H1 (cell line): ENCODE measurements at regions not wholly inside any gene's neighbourhood (a gene's known extent, or its start where the extent isn't known, plus 50 kb on each side); places are given as distances from the start of the nearest gene placed in this dataset.
A peak's percentile ranks its signal among the peaks of the same experiment; 100 is the strongest.

Experiments used
- CTCF ChIA-PET: fragments of 300-600 bp; sonication (Branson Sonifier 250); formaldehyde crosslinking; loops from one replicate; lab custom pipeline; 2021; ENCODE audit not compliant: partially characterized antibody; lab: Charles Lee
- POLR2A ChIA-PET: fragments of 300-600 bp; sonication (Branson Sonifier 250); formaldehyde crosslinking; loops from one replicate; lab custom pipeline; 2021; ENCODE audit warnings: inconsistent platforms; ENCODE audit not compliant: partially characterized antibody; lab: Charles Lee
- DNase-seq, 2 experiments: peaks; one replicate each; pipeline versions ENCODE4 v3.0.0 to v3.0.0-alpha.2; 2010 to 2022; ENCODE audit warnings: low spot score in 2 of 2, low read depth in 1 of 2, mixed read lengths in 1 of 2
- FAIRE-seq: peaks from 2 replicates; lab custom pipeline; 2011; peaks lifted over from hg19 to GRCh38; lab: Jason Lieb, UNC
- H2AFZ ChIP-seq: 2 replicates; pipeline ENCODE4 v1.8.1; 2012; ENCODE audit warnings: low read length, inconsistent platforms
- H2AK5ac ChIP-seq: 2 replicates; pipeline ENCODE4 v1.6.1; 2013; ENCODE audit warnings: low read depth, low read length
- H2BK120ac ChIP-seq: replicated peaks from 2 replicates; pipeline ENCODE3; 2013; ENCODE audit warnings: low read depth, low read length, inconsistent platforms
- H2BK12ac ChIP-seq: 2 replicates; pipeline ENCODE4 v1.6.1; 2013; ENCODE audit warnings: low read depth, low read length
- H2BK15ac ChIP-seq: 2 replicates; pipeline ENCODE4 v1.6.1; 2013; ENCODE audit warnings: low read length
- H2BK20ac ChIP-seq: 2 replicates; pipeline ENCODE4 v1.6.1; 2013; ENCODE audit warnings: low read length
- H2BK5ac ChIP-seq: 2 replicates; pipeline ENCODE4 v1.6.1; 2013; ENCODE audit warnings: low read depth, low read length
- H3K14ac ChIP-seq: 2 replicates; pipeline ENCODE4 v1.6.1; 2013; ENCODE audit warnings: inconsistent platforms; ENCODE audit not compliant: insufficient read length
- H3K18ac ChIP-seq: 2 replicates; pipeline ENCODE4 v1.6.1; 2013; ENCODE audit warnings: low read length; ENCODE audit errors: extremely low read depth
- H3K23ac ChIP-seq: 2 replicates; pipeline ENCODE4 v1.6.1; 2013; ENCODE audit warnings: inconsistent platforms; ENCODE audit not compliant: insufficient read length
- H3K23me2 ChIP-seq: 2 replicates; pipeline ENCODE4 v1.6.1; 2013; ENCODE audit warnings: low read depth, low read length
- H3K27ac ChIP-seq: 2 replicates; pipeline ENCODE4 v1.6.1; 2011; ENCODE audit warnings: low read depth, low read length, inconsistent platforms
- H3K27me3 ChIP-seq, 4 experiments: replicated peaks in 1 of 4; 1 replicate in 1 of 4; 2 replicates in 3 of 4; pipeline versions ENCODE4 v1.6.1 to v1.8.1; 2011 to 2013; ENCODE audit warnings: low read length in 3 of 4, mild to moderate bottlenecking in 3 of 4, inconsistent platforms in 2 of 4, mixed read lengths in 2 of 4, moderate library complexity in 1 of 4; ENCODE audit not compliant: control insufficient read depth in 3 of 4, insufficient read depth in 3 of 4; ENCODE audit errors: extremely low read depth in 1 of 4
- H3K36me3 ChIP-seq, 4 experiments: 2 replicates each; pipeline versions ENCODE4 v1.6.1 to v1.8.1; 2011 to 2013; ENCODE audit warnings: mild to moderate bottlenecking in 4 of 4, low read length in 3 of 4, moderate library complexity in 2 of 4, control low read depth in 1 of 4, inconsistent platforms in 1 of 4; ENCODE audit not compliant: insufficient read depth in 4 of 4, control insufficient read depth in 2 of 4
- H3K4ac ChIP-seq: replicated peaks from 2 replicates; pipeline ENCODE3; 2013; ENCODE audit warnings: low read length, low read depth, mixed read lengths, inconsistent platforms; ENCODE audit not compliant: insufficient read length
- H3K4me1 ChIP-seq, 4 experiments: replicated peaks in 1 of 4; 1 replicate in 1 of 4; 2 replicates in 3 of 4; pipeline versions ENCODE4 v1.6.1 to v1.8.1; 2011 to 2013; ENCODE audit warnings: low read length in 3 of 4, inconsistent platforms in 2 of 4, mixed read lengths in 1 of 4; ENCODE audit not compliant: insufficient read depth in 4 of 4, control insufficient read depth in 3 of 4
- H3K4me2 ChIP-seq, 2 experiments: 2 replicates each; pipeline versions ENCODE4 v1.6.1 to v1.8.1; 2011 to 2013; ENCODE audit warnings: low read depth in 2 of 2, low read length in 2 of 2, control low read depth in 1 of 2, inconsistent platforms in 1 of 2, mild to moderate bottlenecking in 1 of 2; ENCODE audit not compliant: insufficient read depth in 1 of 2
- H3K4me3 ChIP-seq, 4 experiments: fragments of 200-600, 300-600 bp in 1 of 4; sonication (generic), shearing (Covaris generic), sonication (Bioruptor Twin) in 1 of 4; 2 replicates each; pipeline versions ENCODE4 v1.5.1 to v1.8.1; 2011 to 2016; ENCODE audit warnings: low read length in 4 of 4, low read depth in 3 of 4, control low read depth in 2 of 4, inconsistent platforms in 2 of 4, mild to moderate bottlenecking in 2 of 4, mixed read lengths in 1 of 4, moderate library complexity in 1 of 4; ENCODE audit not compliant: insufficient read depth in 2 of 4; ENCODE audit errors: extremely low read depth in 1 of 4
- H3K56ac ChIP-seq: replicated peaks from 2 replicates; pipeline ENCODE3; 2013; ENCODE audit warnings: low read depth, mild to moderate bottlenecking, mixed read lengths, low read length, inconsistent platforms; ENCODE audit not compliant: insufficient read length
- H3K79me1 ChIP-seq: 2 replicates; pipeline ENCODE4 v1.6.1; 2013; ENCODE audit warnings: low read depth, low read length, control low read depth
- H3K79me2 ChIP-seq, 2 experiments: 2 replicates each; pipeline versions ENCODE4 v1.6.1 to v1.8.1; 2012 to 2013; ENCODE audit warnings: low read length in 2 of 2, mild to moderate bottlenecking in 2 of 2, inconsistent platforms in 1 of 2; ENCODE audit not compliant: insufficient read depth in 2 of 2, control insufficient read depth in 1 of 2
- H3K9ac ChIP-seq, 4 experiments: replicated peaks in 1 of 4; 1 replicate in 1 of 4; 2 replicates in 3 of 4; pipeline versions ENCODE4 v1.6.1 to v1.8.1; 2011 to 2013; ENCODE audit warnings: low read depth in 3 of 4, low read length in 3 of 4, control low read depth in 2 of 4, mild to moderate bottlenecking in 2 of 4, moderate library complexity in 2 of 4, inconsistent platforms in 1 of 4; ENCODE audit errors: extremely low read depth in 1 of 4
- H3K9me3 ChIP-seq, 2 experiments: 2 replicates each; pipeline versions ENCODE4 v1.6.1 to v1.8.1; 2012 to 2013; ENCODE audit warnings: mild to moderate bottlenecking in 2 of 2, moderate library complexity in 2 of 2, control low read depth in 1 of 2, inconsistent platforms in 1 of 2, low read depth in 1 of 2, low read length in 1 of 2, mixed read lengths in 1 of 2; ENCODE audit not compliant: insufficient read depth in 2 of 2
- H4K20me1 ChIP-seq, 2 experiments: replicated peaks in 1 of 2; 2 replicates each; pipeline versions ENCODE3 to v1.8.1; 2011 to 2013; ENCODE audit warnings: inconsistent platforms in 2 of 2, low read length in 2 of 2, mild to moderate bottlenecking in 1 of 2; ENCODE audit not compliant: insufficient read depth in 2 of 2, control insufficient read depth in 1 of 2
- H4K5ac ChIP-seq: 2 replicates; pipeline ENCODE4 v1.6.1; 2013; ENCODE audit warnings: low read length, low read depth, mixed read lengths, inconsistent platforms; ENCODE audit not compliant: insufficient read length
- H4K8ac ChIP-seq: 2 replicates; pipeline ENCODE4 v1.8.0; 2013; ENCODE audit warnings: mild to moderate bottlenecking, moderate library complexity, low read length, inconsistent platforms; ENCODE audit not compliant: insufficient read depth; ENCODE audit errors: extremely low read depth
- H4K91ac ChIP-seq: replicated peaks from 2 replicates; pipeline ENCODE3; 2013; ENCODE audit warnings: low read length, mixed read lengths, inconsistent platforms; ENCODE audit not compliant: insufficient read length
- ATF3 ChIP-seq: IDR thresholded peaks from 2 replicates; pipeline ENCODE4 v1.6.1; 2011; ENCODE audit warnings: low read depth, mild to moderate bottlenecking, low read length; ENCODE audit not compliant: insufficient read depth
- CEBPB ChIP-seq: IDR thresholded peaks from 2 replicates; pipeline ENCODE4 v1.6.1; 2012; ENCODE audit warnings: low read depth, low read length
- CTBP2 ChIP-seq: IDR thresholded peaks from 2 replicates; pipeline ENCODE4 v1.7.0; 2011; ENCODE audit warnings: borderline replicate concordance, mild to moderate bottlenecking, moderate library complexity, mixed read lengths, low read length; ENCODE audit not compliant: insufficient read depth, insufficient read length
- EP300 ChIP-seq, 2 experiments: IDR thresholded peaks; 1 replicate in 1 of 2; 2 replicates in 1 of 2; pipeline ENCODE4 v1.6.1; 2011 to 2012; ENCODE audit warnings: low read depth in 2 of 2, low read length in 2 of 2, mild to moderate bottlenecking in 2 of 2, borderline replicate concordance in 1 of 2, inconsistent platforms in 1 of 2, moderate library complexity in 1 of 2
- EZH2 ChIP-seq: fragments of 200-600 bp; sonication (generic); IDR thresholded peaks from 2 replicates; pipeline ENCODE4 v1.7.1; 2012; ENCODE audit warnings: low read depth, mild to moderate bottlenecking, moderate library complexity, low read length, inconsistent platforms; ENCODE audit not compliant: severe bottlenecking
- HDAC6 ChIP-seq: IDR thresholded peaks from one replicate; pipeline ENCODE4 v1.7.1; 2012; ENCODE audit warnings: low read depth, mild to moderate bottlenecking, inconsistent platforms, low read length, moderate library complexity
- KDM5A ChIP-seq: fragments of 200-600 bp; IDR thresholded peaks from 2 replicates; pipeline ENCODE4 v1.7.1; 2012; ENCODE audit warnings: mild to moderate bottlenecking, low read length, inconsistent platforms, mixed read lengths
- MAFK ChIP-seq: IDR thresholded peaks from 2 replicates; pipeline ENCODE4 v1.6.1; 2012; ENCODE audit warnings: low read depth, mild to moderate bottlenecking, improper control_type of control experiment, low read length
- PHF8 ChIP-seq: fragments of 200-600 bp; sonication (generic); conservative IDR thresholded peaks from 2 replicates; pipeline ENCODE4 v1.7.1; 2012; ENCODE audit warnings: low read depth, mild to moderate bottlenecking, inconsistent platforms, low read length, moderate library complexity
- RBBP5 ChIP-seq: IDR thresholded peaks from 2 replicates; pipeline ENCODE4 v1.7.1; 2012; ENCODE audit warnings: low read depth, mild to moderate bottlenecking, inconsistent platforms, low read length, moderate library complexity, borderline replicate concordance
- SIRT6 ChIP-seq: IDR thresholded peaks from one replicate; pipeline ENCODE4 v1.7.1; 2012; ENCODE audit warnings: low read length, inconsistent platforms
- SUZ12 ChIP-seq: fragments of 200-600 bp; sonication (generic); IDR thresholded peaks from 2 replicates; pipeline ENCODE4 v1.6.1; 2012; ENCODE audit warnings: mild to moderate bottlenecking, inconsistent platforms, low read length, moderate library complexity, mixed read lengths
- YY1 ChIP-seq: IDR thresholded peaks from 2 replicates; pipeline ENCODE4 v1.6.1; 2011; ENCODE audit warnings: low read depth, mild to moderate bottlenecking, low read length
- WGBS, 2 experiments: shearing (Covaris generic) in 1 of 2; methylation state at CpG; one replicate each; pipeline versions ENCODE4 v1.1.6 to v1.1.7; 2013 to 2015; ENCODE audit warnings: low lambda C conversion rate in 2 of 2, mixed read lengths in 2 of 2, inconsistent platforms in 1 of 2, low coverage in 1 of 2, missing lambda C conversion rate in 1 of 2; ENCODE audit not compliant: insufficient replicate concordance in 2 of 2, insufficient coverage in 1 of 2, insufficient read length in 1 of 2; ENCODE audit errors: extremely low coverage in 1 of 2, missing lambda C conversion rate in 1 of 2; 5-methylcytosine and 5-hydroxymethylcytosine counted together

GRCh38 chr7:82633592-82633991 is 190.0 kb upstream of the CACNA2D1 start:
- Histone ChIP-seq H3K4me2 (no peak overlapping the region), H4K91ac (no peak overlapping the region), H3K4ac (no peak overlapping the region), H3K79me2 (no peaks in the 10 kb centered on the region), H2BK5ac (no peak overlapping the region), H2AFZ (peak overlapping the region; percentile 44; the same call in 1 of the 2 replicates), H3K4me3 (no peak overlapping the region), H4K20me1 (no peaks in the 10 kb centered on the region), H3K23me2 (no peaks in the 10 kb centered on the region), H2BK20ac (no peak overlapping the region), H3K23ac (no peak overlapping the region), H4K5ac (no peak overlapping the region), H3K27me3 (no peaks in the 10 kb centered on the region), H2BK12ac (no peak overlapping the region), H3K36me3 (no peaks in the 10 kb centered on the region), H3K4me1 (no peaks in the 10 kb centered on the region), H2BK15ac (no peak overlapping the region), H3K18ac (no peak overlapping the region), H2AK5ac (no peak overlapping the region), H3K56ac (no peak overlapping the region), H3K79me1 (no peaks in the 10 kb centered on the region), H3K27ac (no peak overlapping the region), H4K8ac (no peak overlapping the region), H3K9me3 (no peaks in the 10 kb centered on the region), H3K14ac (no peak overlapping the region), H3K9ac (no peak overlapping the region), H2BK120ac (no peak overlapping the region)
- CTCF ChIA-PET: interaction anchor here (0.7 to 0.8 kb wide), 2 partner anchors 28 to 69 kb away, joined by 3 to 5 read pairs; no protein-coding TSS in a partner anchor
- POLR2A ChIA-PET: no interaction called here
- DNase-seq (no peak), FAIRE-seq (no peak)
- TF ChIP-seq PHF8: no peak
- no peak for TF ChIP-seq SUZ12
- TF ChIP-seq CEBPB: no peak
- no peak for TF ChIP-seq RBBP5
- no peak for TF ChIP-seq EP300 (IDR thresholded peaks at IDR 0.05; ENCODE audit: borderline replicate concordance in 1 of 2, low read depth in 2 of 2, low read length in 2 of 2)
- TF ChIP-seq SIRT6: no peak
- no peak for TF ChIP-seq MAFK
- no peak for TF ChIP-seq YY1
- TF ChIP-seq CTBP2: no peak
- no peak for TF ChIP-seq ATF3
- no peak for TF ChIP-seq KDM5A
- no peak for TF ChIP-seq EZH2
- no peak for TF ChIP-seq HDAC6
- WGBS, 2 experiments: 83% methylated on average over 1 of the region's 1 CpG; no CpG with 5 or more reads in 1 of the 2 experiments
